Fibroblast of lung (primary cell): ENCODE measurements at regions not wholly inside any gene's neighbourhood (a gene's known extent, or its start where the extent isn't known, plus 50 kb on each side); places are given as distances from the start of the nearest gene placed in this dataset.
A peak's percentile ranks its signal among the peaks of the same experiment; 100 is the strongest.

Experiments
- DNase-seq, 2 donors: peaks; one replicate each; pipeline versions ENCODE4 v3.0.0 to v3.0.0-alpha.2; 2010; ENCODE audit warnings: low read depth in 2 of 2
- H2AFZ ChIP-seq: 2 replicates; pipeline ENCODE4 v1.5.1; 2012; ENCODE audit warnings: low read length, control low read depth, inconsistent platforms
- H3K27ac ChIP-seq: 2 replicates; pipeline ENCODE4 v1.5.1; 2011; ENCODE audit warnings: low read length, control low read depth; ENCODE audit not compliant: insufficient read depth
- H3K27me3 ChIP-seq: 2 replicates; pipeline ENCODE4 v1.5.1; 2011; ENCODE audit warnings: mild to moderate bottlenecking, low read length; ENCODE audit not compliant: control insufficient read depth, insufficient read depth
- H3K36me3 ChIP-seq: 2 replicates; pipeline ENCODE4 v1.5.1; 2011; ENCODE audit warnings: low read length; ENCODE audit not compliant: control insufficient read depth, insufficient read depth
- H3K4me1 ChIP-seq: 2 replicates; pipeline ENCODE4 v1.5.1; 2011; ENCODE audit warnings: low read length; ENCODE audit not compliant: control insufficient read depth, insufficient read depth; ENCODE audit errors: extremely low read depth
- H3K4me2 ChIP-seq: 2 replicates; pipeline ENCODE4 v1.5.1; 2011; ENCODE audit warnings: low read length, control low read depth; ENCODE audit not compliant: insufficient read depth; ENCODE audit errors: extremely low read depth
- H3K4me3 ChIP-seq, 4 experiments: fragments of 200-600 bp in 1 of 4; sonication (generic) in 1 of 4; replicated peaks in 1 of 4; 2 replicates each; pipeline ENCODE4 v1.5.1; 2011 to 2016; ENCODE audit warnings: low read length in 4 of 4, low read depth in 3 of 4, mild to moderate bottlenecking in 3 of 4, control low read depth in 2 of 4, inconsistent platforms in 1 of 4, mixed read lengths in 1 of 4; ENCODE audit not compliant: insufficient read depth in 1 of 4; ENCODE audit errors: control extremely low read depth in 1 of 4
- H3K79me2 ChIP-seq: 2 replicates; pipeline ENCODE4 v1.5.1; 2012; ENCODE audit warnings: mild to moderate bottlenecking, low read length, inconsistent platforms; ENCODE audit not compliant: control insufficient read depth, insufficient read depth
- H3K9ac ChIP-seq: 2 replicates; pipeline ENCODE4 v1.5.1; 2011; ENCODE audit warnings: mild to moderate bottlenecking, low read length, control low read depth; ENCODE audit not compliant: insufficient read depth
- H3K9me3 ChIP-seq: 2 replicates; pipeline ENCODE4 v1.5.1; 2012; ENCODE audit warnings: low read depth, low read length; ENCODE audit not compliant: control insufficient read depth, insufficient read depth
- H4K20me1 ChIP-seq: 2 replicates; pipeline ENCODE4 v1.5.1; 2011; ENCODE audit warnings: low read length; ENCODE audit not compliant: control insufficient read depth, insufficient read depth; ENCODE audit errors: extremely low read depth
- CTCF ChIP-seq, 2 donors: IDR thresholded peaks in 1 of 2; conservative IDR thresholded peaks in 1 of 2; 1 replicate in 1 of 2; 2 replicates in 1 of 2; pipeline ENCODE4 v1.5.1; 2011 to 2012; ENCODE audit warnings: low read length in 2 of 2, control low read depth in 1 of 2, inconsistent platforms in 1 of 2, low read depth in 1 of 2, mild to moderate bottlenecking in 1 of 2
- EZH2 ChIP-seq: IDR thresholded peaks from 2 replicates; pipeline ENCODE4 v1.5.1; 2012; ENCODE audit warnings: low read length, control low read depth, mild to moderate bottlenecking; ENCODE audit errors: missing control alignments

GRCh38 chr10:91077549-91078071, 142.9 kb upstream of the PCGF5 start:
- no peaks in the 10 kb centered on the region for H3K36me3 ChIP-seq
- DNase-seq, result peak; percentile 35 to 60
- no peaks in the 10 kb centered on the region for H3K4me1 ChIP-seq
- no peak overlapping the region for H3K9ac ChIP-seq
- H3K27me3 ChIP-seq, result peaks cover under 1% of the 10 kb centered on the region
- TF ChIP-seq EZH2 (no peak), CTCF (conservative IDR thresholded peaks at IDR 0.05 in 1 of 2, IDR thresholded peaks at IDR 0.05 in 1 of 2; ENCODE audit: low read depth in 1 of 2, low read length in 2 of 2) (no peak)
- H3K79me2 ChIP-seq, result no peaks in the 10 kb centered on the region
- H3K4me3 ChIP-seq, result no peak overlapping the region
- no peak overlapping the region for H2AFZ ChIP-seq
- no peak overlapping the region for H3K27ac ChIP-seq
- H3K4me2 ChIP-seq, result peak overlapping the region; percentile 8
- H3K9me3 ChIP-seq, result no peaks in the 10 kb centered on the region
- no peaks in the 10 kb centered on the region for H4K20me1 ChIP-seq

DNA sequence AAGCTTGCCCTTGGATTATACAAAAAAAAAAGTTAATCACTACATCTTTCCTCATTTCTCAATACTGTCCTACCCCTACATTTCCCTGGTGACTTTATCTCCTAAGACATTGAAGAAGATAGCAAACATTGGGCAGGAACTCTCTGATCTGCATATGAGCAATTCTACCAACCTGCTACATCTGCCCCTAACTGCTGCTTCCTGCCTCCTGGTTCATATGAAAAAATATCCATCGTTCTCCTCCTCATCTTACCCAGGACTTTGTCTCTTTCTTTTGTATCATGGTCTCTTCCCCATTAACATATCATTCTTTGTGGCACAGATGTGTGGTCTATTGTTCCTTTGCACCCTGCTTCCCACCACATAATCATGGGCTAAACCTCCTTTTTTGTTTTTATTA, 139.7 kb upstream of the PCGF5 start:
- Histone ChIP-seq H3K4me3 (no peak overlapping the region), H3K4me1 (no peaks in the 10 kb centered on the region), H3K27me3 (no peaks in the 10 kb centered on the region), H3K27ac (no peak overlapping the region), H3K4me2 (no peak overlapping the region), H3K9me3 (no peaks in the 10 kb centered on the region), H3K36me3 (no peaks in the 10 kb centered on the region), H3K9ac (no peak overlapping the region), H3K79me2 (no peaks in the 10 kb centered on the region), H4K20me1 (no peaks in the 10 kb centered on the region), H2AFZ (no peak overlapping the region)
- TF ChIP-seq EZH2, result no peak
- TF ChIP-seq CTCF (conservative IDR thresholded peaks at IDR 0.05 in 1 of 2, IDR thresholded peaks at IDR 0.05 in 1 of 2; ENCODE audit: low read depth in 1 of 2, low read length in 2 of 2), result no peak
- DNase-seq, result no peak

- Histone ChIP-seq H3K27me3 (no peaks in the 10 kb centered on the region), H2AFZ (no peak overlapping the region), H3K4me2 (no peak overlapping the region), H3K4me3 (no peak overlapping the region), H3K36me3 (no peaks in the 10 kb centered on the region), H3K79me2 (no peaks in the 10 kb centered on the region), H3K27ac (no peak overlapping the region), H3K4me1 (no peaks in the 10 kb centered on the region), H3K9me3 (no peaks in the 10 kb centered on the region), H3K9ac (no peak overlapping the region), H4K20me1 (no peaks in the 10 kb centered on the region)
- no peak for DNase-seq
- TF ChIP-seq EZH2 (no peak), CTCF (conservative IDR thresholded peaks at IDR 0.05 in 1 of 2, IDR thresholded peaks at IDR 0.05 in 1 of 2; ENCODE audit: low read depth in 1 of 2, low read length in 2 of 2) (no peak)
Measured at GRCh38 chr10:91082447-91082846, 138.0 kb upstream of the PCGF5 start.
